ENCODE measurements at regions not wholly inside any gene's neighbourhood (a gene's known extent, or its start where the extent isn't known, plus 50 kb on each side); places are given as distances from the start of the nearest gene placed in this dataset.
A peak's percentile ranks its signal among the peaks of the same experiment; 100 is the strongest.

DNA sequence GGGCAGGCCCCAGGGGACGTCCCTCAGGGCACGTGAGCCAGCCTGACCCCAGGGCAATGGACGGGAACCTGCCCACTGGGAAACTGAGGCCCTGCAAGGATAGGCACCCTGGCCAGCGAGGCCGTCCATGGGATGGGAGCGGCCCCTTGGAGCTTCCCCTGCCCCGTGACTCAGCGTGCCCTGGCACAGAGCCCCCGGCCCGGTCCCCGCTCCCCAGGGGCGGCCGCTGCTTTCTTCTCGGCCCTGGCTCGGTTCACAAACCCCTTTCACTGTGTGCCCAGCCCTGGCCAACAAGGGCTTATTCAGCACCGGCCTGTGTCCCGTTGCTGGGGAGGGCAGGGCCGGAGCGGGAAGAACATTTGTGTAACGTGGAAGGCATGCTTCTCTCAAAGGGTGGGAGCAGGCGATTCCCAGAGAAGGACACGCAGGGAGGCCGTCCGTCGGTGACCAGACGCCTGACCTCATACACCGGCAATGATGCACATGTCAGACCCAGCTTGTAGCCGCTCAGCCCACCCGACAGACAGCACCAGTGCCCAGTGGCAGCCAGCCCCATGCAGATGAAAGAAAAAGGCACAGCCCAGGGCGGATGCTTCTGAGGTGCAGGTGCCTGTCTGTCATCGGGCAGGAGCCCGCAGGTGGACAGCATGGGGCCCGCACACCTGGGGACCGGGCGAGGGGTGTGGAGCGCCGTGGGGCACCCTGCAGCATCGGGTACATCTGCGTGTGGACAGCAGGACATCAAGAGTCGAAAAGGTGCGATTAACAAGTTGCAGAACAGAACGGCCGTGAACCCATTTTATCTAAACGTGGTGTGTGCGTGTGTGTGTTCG, 94.5 kb downstream of the PDGFA start:
- no peak for DNase-seq

DNA sequence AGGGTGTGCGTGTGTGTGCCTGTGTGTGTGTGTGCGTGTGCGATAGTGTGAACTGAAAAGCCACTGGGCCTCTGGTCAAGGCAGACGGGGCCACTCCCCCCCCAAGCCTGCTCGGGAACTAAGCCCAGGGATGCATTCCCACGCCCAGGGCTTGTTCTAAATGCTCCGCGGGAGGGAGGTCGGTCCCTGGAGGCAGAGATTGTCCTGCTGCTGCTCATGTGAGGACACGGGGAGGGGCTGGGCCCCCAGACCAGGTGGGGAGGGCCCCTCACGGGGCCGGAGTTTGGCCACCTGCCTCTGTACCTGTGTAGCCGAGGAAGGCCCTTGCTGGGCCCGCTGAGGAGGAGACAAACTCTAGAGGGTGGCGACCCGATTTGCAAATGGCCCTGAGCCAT, 93.9 kb downstream of the PDGFA start:
- no peak for DNase-seq

DNA sequence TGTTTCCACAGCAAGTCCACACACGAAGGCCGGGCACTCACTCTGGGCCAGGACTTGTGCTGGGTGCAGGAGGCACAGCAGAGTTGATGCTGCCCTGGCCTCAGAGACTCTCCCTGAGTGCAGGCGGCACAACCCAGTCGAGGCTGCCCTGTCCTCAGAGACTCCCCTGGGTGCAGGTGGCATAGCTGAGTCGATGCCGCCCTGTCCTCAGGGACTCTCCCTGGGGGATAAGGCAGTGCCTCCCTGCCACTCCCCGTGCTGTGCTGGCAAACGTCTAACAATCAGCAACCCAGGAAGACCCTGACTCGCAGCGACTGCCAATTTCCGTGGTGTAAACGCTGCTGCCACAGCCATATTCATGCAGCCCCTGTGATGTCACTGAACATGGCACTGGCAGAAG, 93.1 kb downstream of the PDGFA start:
- no peak for DNase-seq

DNA sequence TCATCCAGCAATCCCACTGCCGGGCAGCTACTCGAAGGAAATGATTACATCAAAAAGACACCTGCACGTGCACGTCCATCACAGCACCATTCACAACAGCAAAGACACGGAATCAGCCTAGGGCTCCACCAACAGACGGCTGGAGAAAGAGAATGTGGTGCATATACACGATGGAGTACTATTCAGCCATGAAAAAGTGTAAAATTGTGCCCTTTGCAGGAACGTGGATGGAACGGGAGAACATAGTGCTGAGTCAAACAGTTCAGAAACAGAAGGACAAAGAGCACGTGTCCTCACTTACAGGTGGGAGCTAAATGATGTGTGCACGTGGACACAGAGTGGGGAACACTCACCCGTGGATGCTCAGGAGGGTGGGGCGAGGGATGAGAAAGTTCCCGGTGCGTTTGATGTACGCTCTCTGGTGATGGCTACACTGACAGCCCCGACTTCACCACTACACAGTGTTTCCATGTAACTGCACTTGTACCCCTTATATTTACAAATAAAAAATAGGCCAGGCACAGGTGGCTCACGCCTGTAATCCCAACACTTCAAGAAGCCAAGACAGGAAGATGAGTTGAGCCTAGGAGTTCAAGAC, 92.0 kb downstream of the PDGFA start:
- no peak for DNase-seq

DNA sequence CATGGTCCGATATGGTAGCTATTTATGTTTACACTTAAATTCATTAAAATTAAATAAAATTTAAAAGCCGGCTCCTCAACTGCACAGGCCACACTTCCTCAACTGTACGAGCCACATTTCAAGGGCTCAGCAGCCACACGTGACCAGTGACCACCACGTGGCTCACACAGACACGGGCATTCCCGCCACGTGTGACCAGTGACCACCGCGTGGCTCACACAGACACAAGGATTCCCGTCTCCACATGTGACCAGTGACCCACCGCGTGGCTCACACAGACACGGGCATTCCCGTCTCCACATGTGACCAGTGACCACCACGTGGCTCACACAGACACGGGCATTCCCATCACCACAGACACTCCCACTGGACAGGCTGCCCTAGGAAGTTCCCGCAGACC, 91.3 kb downstream of the PDGFA start:
- DNase-seq, result no peak

DNA sequence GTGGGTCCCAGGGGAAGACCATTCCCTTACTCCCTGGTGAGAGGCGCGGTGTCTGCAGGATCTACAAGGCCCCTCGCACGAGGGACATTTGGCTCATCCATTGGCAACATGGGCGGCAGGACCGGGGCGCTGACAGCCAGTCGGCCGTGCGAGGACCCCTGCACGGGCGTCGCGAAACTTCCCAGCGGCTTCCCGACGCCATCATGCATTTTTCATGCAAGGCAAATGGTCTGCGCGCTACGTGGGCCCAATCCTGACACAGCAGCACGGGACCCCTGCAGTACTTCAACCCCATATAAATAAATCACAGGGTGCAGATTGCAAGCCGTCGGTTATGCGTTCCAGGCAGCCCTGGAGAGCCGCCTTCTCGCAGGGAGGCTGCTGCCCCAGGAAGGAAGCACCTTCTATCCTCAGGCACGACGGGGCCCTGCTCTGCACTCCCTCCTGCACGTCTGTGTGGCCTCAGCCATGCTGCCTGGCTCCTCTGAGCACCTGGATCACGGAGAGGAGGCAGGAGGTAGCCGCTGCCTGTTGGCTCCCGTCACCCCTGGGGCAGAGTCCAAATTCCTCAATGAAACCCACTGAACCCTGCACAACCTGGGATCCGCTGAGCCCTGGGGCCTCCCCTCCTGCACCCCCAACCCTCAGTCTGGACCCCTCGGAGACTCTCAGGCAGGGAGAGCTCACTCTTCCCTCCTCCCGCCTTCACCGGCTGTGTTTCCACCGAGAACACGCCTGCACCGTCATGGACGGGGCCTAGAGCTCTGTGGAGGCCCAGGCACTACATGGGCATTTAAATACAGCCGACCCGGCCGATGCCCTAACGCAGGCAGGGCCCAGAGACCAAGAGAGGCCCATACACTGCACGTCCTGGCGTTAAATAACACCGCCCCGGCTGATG, 90.5 kb downstream of the PDGFA start:
- DNase-seq, result no peak

DNA sequence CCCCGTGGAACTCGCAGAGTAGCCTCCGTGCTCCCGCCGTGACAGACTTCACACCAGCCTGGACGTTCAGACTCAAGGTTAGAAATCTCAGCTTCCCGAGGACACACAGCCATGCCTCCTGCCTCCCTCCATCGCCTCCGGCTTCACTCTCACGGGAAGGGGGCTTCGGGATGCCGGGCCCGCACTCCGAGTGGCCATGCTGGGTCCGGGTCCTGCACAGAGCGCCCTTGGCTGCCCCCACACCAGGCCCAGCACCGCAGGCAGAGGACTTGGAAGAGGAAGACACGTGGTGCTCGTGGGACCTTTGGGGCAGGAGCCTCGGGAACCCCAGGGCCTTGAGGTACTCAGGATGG, 89.8 kb downstream of the PDGFA start:
- DNase-seq, result no peak

DNA sequence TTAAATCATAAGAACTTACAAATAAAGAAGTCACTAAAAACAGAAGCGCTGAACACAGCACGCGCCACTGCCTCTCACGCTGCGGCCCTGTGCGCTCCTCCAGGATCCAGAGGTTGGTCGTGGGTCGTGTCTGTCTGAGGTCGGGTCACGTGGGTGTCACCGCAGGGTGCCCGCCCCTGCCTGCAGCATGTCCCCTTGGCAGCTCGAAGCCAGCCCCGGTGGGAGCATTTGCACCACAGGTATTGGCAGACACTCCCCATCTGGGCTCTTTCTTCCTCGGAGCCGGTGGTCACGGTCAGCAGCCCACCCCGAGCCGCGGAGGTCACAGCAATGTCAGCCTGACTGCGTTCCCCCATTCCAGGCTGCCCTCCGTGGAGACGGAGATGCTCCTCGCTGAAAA, 88.6 kb downstream of the PDGFA start:
- no peak for DNase-seq

DNA sequence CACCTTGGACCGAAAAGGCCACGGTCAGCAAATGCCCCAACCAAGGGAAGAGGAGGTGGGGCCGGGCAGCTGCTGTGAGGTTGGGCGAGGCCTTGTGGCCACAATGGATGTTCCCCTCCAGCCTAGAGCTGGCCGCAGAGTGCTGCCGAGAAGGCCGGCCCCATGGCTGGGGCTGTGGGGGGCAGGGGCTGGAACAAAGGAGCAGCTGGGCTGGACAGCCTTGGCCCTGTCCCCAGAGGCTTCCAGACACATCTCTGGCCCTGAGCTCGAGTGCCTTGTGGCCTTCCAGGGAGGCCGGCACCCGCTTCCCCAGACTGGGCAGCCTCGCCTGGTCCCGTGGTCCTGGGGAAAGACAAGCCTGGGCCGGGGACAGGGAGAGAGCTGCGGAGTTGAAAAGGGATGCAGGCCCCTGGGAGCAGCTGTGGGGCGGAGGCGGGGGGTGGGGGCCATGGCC, 88.0 kb downstream of the PDGFA start:
- no peak for DNase-seq

DNA sequence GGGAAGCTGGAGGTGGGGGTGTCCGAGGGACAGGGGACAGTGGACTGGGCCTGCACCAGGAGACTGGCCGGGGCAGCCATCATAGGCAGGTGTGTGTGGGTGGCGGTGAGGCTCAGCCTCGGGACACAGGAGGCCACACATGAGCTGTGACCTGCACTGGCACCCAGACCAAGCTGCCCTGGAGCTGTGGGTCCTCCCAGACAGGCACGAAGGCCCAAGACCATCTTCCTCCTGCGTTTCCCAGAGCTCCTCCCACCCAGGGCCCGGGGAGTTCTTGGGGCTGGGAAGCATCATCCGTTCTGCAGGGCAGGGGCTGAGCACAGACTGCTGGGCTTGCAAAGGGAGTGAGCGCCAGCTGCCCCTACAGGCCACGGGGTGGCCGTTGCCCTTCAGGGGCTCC, 87.4 kb downstream of the PDGFA start:
- no peak for DNase-seq

DNA sequence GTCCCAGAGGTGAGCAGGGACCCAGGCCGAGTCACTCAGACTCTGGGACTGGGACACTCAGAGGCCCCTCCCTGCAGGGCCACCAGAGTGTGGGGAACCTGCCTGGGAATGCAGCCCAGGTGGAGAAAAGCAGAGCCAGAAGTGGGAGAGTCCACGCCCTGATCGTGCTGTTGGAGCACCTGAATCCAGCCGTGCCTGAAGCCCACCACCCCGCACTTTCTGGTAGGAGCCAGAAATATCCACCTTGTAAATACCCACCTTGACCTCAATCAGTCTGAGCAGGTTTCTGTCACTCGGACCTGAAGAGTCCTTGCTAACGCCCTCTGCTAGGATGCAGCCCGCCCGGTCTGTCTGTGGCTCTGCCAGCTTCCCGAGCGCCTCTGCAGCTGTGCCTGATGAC, 86.7 kb downstream of the PDGFA start:
- no peak for DNase-seq

DNA sequence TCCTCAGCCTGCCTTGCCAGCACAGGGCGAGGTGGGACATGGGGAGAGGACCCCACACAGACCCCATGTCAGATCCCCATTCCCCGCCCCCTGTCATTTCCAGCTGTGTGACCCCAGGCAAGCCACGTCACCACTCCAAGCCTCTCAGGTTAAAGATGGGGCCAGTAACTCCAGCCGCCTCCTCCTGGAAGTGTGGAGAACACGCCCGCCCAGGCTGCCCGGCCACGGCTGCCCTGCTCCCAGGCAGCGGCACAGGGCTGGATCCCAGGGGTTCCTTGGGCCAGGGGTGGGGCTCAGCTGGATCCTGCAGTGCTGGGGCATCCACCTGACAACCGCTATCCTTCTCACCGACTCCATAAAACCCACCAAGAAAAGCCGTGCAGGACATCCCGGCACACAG, 86.1 kb downstream of the PDGFA start:
- no peak for DNase-seq

DNA sequence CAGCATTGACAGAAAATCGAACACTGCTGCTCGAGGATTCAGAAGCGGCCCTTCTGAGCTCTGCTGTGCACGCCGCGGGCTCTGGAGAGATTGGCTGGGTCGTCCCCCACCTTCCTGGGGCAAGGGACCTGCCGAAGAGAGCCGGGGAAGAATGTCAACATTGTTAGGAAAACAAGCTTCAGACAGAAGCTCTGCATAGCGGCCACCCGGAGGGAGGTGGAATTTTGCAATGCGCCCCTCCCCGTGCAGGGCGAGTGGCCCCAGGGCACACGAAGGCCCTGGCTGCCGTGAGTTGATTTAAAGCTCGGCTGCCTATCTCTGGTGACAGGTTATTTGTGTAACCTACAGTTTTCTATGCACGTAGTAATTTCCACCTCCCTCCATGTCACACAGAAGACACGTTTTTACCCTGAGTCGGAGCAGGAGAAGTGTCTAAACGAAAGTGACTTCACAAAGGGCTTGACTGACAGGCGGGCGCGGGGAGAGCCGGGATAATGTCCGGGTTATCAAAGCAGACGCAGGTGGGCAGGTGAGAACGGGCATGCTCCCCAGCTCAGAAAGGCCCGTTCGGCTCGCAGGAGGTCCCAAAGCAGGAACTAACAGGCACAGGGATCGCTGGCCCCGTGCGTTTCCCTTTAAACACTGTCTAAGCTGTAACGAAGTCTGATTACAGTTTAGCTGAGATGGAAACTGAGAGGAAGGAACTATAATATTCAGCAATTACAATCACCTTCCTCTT, 84.6 kb downstream of the PDGFA start:
- DNase-seq, result no peak

DNA sequence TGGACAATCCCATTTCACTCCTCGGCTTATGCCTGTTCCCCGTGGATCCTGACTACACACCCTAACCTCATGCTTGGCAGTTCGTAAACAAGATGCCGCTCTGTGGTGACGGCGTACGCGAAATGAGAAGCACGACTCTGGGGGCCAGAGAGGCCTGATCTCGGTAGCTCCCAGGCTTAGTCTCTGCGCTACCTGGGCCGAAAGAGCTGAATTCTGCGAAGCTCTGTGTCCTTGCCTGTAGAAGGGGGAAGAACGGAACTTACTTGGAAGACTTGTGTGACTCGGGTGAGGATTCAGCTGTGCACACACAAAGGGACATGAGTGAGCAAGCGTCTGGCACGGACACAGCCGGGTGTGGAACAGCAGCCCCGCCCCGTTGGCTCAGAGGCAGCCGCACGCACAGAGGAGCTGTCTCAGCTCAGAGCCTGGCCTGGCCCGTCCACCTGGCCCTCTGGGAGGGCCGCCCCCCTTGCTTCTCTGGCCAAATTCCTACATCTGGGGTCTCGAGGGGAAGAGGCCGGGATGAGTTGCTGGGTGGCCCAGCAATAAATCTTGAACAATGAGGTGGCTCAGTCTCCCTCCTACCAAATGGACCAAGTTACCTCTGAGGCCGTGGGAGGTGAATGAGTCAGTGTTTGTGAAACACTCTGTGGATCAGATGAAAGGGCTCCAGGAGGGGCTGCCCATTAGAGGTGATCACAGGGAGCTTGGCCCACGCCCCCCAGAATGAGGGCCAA, 83.8 kb downstream of the PDGFA start:
- DNase-seq, result peak; percentile 15

DNA sequence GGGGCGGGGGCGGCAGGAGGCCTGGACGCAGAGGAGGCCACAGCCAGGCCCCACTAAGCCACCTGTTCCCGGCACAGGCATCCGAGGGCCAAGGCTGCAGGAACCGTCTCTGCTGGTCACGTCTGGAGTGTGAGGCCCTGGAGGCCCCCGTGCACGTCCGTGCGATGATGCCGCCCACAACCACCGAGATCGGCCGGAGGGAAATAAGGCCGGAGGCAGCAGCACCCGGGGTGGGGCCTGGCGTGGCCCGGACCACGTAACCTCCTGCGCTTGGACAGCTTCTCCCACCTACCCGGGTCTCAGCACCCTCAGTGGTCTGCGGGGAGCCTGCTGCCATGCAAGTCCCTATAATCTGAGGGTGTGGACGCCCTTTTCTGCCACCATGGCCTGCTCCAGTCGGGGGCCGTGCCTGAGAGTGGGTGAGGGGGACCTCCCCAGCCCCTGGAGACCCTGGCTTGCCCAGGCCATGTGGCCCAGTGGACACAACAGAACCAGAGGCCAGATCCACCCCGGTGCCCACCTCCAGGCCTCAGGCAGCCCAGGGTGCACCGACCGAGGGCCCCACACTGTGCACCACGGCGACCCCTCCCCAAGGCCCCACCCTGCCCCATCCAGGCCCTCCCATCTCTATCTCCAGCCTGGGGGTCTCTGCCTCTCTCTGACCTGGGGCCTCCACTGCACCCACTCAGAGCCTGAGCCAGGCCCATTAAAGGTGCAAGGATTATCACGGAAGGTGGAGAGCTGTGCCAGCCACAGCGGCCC, 83.1 kb downstream of the PDGFA start:
- DNase-seq, result no peak

DNA sequence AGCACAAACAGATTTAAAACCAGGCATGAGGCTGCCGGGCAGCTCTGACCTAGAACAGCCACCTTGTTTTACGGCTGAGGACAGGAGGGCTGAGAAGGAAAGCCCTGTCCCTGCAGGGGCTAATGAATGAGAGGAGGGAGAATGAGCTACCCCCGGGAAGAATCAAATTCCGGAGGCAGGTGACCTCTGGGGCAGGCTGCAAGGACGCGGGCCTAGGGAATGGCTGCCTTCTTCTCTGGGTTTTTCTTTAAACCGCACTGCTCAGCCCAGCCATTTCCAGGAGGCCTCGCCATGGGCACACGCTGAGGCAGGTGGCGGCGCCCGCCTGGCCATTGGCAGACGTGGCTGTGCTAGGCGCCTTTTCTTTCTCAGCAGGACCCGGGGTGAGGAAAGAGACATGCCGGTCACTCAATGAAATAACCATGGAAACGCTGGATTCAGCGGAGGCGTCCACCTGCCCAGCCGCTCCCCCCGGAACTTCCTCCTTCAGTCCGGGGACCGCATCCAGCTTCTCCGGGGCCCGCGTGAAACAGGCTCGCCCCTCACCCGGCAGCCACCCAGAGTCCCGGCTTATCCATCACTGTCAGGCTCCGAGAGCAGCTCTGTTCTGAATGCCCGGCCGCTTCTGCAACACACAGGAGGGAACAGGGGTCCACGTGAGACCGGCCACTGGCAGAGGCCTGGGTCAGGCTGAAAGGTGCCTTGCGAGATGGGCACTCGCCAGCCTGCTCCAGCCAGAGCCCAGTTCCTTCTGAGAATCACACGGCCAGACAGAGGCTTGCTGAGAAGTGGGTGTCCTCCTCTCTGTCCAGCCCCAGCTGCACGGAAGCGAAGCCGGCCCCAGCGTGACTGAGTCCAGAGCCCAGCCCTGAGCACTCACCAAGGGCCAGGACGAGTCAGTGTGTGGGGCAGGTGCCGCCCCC, 82.1 kb downstream of the PDGFA start:
- DNase-seq, result no peak

DNA sequence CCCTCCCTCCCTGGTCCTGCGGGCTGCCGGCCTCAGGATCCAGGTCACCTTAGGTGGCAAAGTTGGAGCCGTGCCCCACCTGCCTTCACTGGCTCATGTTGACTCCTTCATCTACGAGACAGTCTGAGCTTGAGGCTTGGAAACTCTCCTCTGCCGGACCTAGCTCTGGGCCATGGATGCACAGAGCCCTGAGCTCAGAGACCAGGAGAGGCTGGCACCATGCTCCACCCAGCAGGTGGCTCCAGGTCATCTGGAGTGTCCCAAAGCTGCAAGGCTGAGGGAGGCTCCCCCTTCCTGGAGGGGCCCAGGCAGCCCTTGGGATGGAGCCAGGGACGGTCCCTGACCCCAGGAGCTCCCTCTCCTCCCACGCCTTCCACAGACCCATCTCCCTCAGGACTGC, 81.3 kb downstream of the PDGFA start:
- no peak for DNase-seq

DNA sequence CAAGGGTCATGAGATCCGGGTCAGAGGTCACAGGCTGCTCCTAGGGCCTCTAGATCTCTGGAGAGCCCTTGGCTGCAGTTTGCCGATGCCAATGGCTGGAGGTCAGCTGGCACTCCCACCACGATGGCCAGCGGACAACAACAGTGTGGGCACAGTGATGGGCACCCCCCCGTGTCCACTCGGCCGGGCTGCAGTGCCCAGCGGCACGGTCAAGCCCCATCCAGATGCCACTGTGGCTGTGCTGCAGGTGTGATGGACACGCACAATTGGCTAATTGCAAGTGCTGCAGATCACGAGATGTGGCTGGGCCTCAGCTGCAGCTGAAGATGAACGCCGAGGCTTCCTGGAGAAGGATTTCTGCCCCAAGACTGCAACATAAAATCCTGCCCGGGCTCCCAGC, 80.7 kb downstream of the PDGFA start:
- DNase-seq, result no peak

DNA sequence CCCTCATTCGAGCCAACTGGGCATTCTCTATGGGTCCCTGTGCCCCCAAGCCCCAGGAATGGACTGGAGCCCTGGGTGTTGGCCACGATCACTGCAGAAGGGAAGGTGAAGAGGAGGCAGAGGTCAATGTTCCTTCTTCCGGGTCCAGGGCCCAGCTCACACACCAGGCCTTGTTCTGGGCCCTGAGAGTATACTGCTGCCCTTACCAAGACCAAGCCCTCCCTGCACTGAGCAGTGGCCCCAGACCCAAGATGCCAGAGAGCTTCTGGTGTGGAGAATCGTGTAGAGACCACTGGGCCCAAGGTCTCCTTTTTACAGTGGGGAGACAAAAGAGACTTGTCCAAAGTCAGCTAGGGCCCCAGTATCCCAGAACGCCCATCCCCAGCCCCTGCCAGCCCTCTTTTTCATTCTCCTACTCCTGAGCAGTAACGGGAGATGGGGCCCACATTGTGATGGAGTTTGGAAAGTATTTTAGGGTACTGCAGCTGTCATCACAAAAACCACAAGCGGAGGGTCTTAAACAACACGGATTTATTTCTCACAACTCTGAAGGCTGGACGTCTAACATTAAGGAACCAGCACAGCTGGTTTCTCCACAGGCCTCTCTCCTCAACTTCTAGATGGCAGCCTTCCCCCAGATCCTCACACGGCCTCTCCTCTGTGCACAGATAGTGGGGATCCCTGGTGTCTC, 79.4 kb downstream of the PDGFA start:
- DNase-seq, result no peak
